ENCODE measurements at regions not wholly inside any gene's neighbourhood (a gene's known extent, or its start where the extent isn't known, plus 50 kb on each side); places are given as distances from the start of the nearest gene placed in this dataset.

DNA sequence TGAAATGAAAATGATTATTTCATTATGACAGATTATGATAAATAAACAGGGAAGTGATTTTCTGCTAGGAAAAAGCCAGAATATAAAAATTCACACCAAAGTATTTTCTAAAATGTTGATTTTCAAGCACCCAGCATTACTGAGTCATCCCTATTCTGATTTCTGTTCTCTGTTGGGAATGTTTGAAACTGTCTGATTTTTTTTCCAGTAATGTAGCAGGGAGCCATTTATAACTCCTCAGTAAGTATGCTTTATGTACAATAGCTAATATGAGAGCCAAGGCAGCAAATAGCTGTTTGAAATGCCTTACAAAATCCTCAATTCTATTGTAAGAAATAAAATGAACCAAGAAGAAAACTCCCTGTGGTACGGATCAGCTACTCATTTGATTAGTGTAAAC, 471.7 kb upstream of the TYRP1 start:
- TF ChIP-seq, protein P1, sequence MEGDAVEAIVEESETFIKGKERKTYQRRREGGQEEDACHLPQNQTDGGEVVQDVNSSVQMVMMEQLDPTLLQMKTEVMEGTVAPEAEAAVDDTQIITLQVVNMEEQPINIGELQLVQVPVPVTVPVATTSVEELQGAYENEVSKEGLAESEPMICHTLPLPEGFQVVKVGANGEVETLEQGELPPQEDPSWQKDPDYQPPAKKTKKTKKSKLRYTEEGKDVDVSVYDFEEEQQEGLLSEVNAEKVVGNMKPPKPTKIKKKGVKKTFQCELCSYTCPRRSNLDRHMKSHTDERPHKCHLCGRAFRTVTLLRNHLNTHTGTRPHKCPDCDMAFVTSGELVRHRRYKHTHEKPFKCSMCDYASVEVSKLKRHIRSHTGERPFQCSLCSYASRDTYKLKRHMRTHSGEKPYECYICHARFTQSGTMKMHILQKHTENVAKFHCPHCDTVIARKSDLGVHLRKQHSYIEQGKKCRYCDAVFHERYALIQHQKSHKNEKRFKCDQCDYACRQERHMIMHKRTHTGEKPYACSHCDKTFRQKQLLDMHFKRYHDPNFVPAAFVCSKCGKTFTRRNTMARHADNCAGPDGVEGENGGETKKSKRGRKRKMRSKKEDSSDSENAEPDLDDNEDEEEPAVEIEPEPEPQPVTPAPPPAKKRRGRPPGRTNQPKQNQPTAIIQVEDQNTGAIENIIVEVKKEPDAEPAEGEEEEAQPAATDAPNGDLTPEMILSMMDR (IDR thresholded peaks at IDR 0.05), result no peak
- TF ChIP-seq POLR2A (IDR thresholded peaks at IDR 0.05), result no peak
